HUES6 (cell line): ENCODE measurements at regions not wholly inside any gene's neighbourhood (a gene's known extent, or its start where the extent isn't known, plus 50 kb on each side); places are given as distances from the start of the nearest gene placed in this dataset.

Experiments
- H3K27ac ChIP-seq: 2 replicates; pipeline ENCODE4 v1.7.0; 2013; ENCODE audit warnings: low read depth, mild to moderate bottlenecking, low read length, inconsistent platforms
- H3K27me3 ChIP-seq: 2 replicates; pipeline ENCODE4 v1.6.1; 2013; ENCODE audit warnings: low read length; ENCODE audit not compliant: control insufficient read depth, insufficient read depth
- H3K36me3 ChIP-seq: 2 replicates; pipeline ENCODE4 v1.6.1; 2013; ENCODE audit warnings: low read length; ENCODE audit not compliant: control insufficient read depth, insufficient read depth
- H3K4me1 ChIP-seq: 2 replicates; pipeline ENCODE4 v1.6.1; 2013; ENCODE audit warnings: low read length; ENCODE audit not compliant: control insufficient read depth, insufficient read depth
- H3K4me3 ChIP-seq: 2 replicates; pipeline ENCODE4 v1.5.1; 2013; ENCODE audit warnings: low read depth, low read length
- H3K9ac ChIP-seq: one replicate; pipeline ENCODE4 v1.6.1; 2013; ENCODE audit warnings: mild to moderate bottlenecking, low read length
- H3K9me3 ChIP-seq: 2 replicates; pipeline ENCODE4 v1.6.1; 2013; ENCODE audit warnings: low read depth, low read length; ENCODE audit not compliant: control insufficient read depth, insufficient read depth

DNA sequence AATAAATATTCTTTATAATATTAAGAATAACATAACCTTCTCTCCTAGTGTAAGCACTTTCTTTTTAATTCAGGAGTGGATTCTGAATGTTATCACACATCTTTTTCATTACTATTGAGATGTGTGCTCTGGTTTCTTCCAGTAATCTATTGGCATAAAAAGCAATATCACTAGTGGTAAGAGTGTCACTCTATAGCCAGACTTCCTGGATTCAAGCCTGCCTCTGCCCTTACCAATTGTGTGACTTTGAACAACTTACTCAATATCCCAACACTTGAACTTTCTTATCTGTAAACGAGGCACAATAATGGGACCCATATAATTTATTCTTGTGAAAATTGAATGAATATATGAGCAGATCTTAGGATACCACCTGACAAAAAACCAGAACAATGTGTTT is 71.0 kb downstream of the SEM1 start:
- Histone ChIP-seq H3K36me3 (no peaks in the 10 kb centered on the region), H3K4me1 (no peaks in the 10 kb centered on the region), H3K9ac (no peak overlapping the region), H3K27me3 (no peaks in the 10 kb centered on the region), H3K4me3 (no peak overlapping the region), H3K27ac (no peak overlapping the region), H3K9me3 (no peaks in the 10 kb centered on the region)

DNA sequence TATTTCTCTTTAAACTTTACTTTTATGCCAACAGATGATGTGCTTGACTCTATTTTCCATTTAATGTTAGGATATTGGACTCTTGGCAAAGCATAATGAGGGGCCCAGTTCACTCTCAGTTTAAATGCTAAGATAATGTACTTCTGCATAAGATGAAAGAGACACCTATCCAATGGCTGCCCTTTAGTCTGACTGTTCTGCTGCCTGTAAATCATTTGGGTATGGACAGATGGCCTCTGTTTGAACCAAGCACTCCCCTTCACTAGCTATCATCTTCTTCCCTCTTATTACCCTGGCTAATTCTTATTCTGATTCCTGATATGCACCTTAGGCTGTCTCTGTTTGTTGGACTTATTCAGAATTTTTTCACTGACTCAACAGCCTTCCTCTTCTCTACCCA is 72.1 kb downstream of the SEM1 start:
- Histone ChIP-seq H3K9ac (no peak overlapping the region), H3K4me1 (no peaks in the 10 kb centered on the region), H3K36me3 (no peaks in the 10 kb centered on the region), H3K9me3 (no peaks in the 10 kb centered on the region), H3K27ac (no peak overlapping the region), H3K27me3 (no peaks in the 10 kb centered on the region), H3K4me3 (no peak overlapping the region)

DNA sequence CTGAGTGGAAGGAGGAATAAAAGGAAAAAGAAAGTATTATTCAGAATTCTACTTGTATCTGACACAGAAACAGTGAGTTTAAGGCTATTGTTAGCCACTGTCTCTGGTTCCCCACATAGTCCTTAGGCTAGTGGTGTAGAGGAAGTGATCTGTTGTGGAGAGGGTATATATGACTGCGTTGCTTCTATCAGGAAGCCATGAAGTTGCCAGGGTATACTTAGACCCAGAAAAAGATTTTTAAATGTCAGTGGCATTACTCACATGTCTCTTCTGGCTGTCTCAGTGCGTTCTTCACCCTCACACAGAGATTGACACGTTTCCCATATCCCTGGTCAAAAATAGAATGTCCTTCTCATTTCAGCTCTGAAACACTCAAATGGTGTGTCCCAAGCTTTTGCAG is 72.7 kb downstream of the SEM1 start:
- Histone ChIP-seq H3K9me3 (no peaks in the 10 kb centered on the region), H3K4me1 (no peaks in the 10 kb centered on the region), H3K9ac (no peak overlapping the region), H3K4me3 (no peak overlapping the region), H3K27ac (no peak overlapping the region), H3K36me3 (no peaks in the 10 kb centered on the region), H3K27me3 (no peaks in the 10 kb centered on the region)

DNA sequence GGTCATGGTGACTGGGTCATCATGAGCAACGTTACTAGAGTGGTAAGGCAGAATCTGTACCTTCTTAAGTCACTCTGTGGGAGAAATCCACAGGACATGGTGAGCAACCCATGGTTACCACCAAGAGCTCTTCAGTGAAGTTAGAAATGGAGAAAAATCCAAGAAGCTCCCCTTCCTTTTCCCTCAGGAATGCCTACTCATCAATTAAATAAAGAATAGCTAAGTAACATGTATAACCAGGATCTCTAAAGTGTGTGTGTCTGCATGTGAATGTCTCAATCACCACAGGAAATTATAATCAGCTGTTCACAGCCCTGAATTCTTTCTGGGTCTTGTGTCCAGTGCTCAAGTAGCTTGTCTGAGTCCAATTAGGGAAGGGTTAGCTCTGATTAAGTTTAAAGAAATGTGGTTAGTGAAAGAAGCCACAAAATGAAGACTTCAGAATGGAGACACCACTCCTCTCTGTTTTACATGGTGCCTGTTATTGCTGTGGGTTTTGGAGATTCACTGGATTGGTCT is 73.2 kb downstream of the SEM1 start:
- no peaks in the 10 kb centered on the region for H3K27me3 ChIP-seq
- no peaks in the 10 kb centered on the region for H3K9me3 ChIP-seq
- no peak overlapping the region for H3K9ac ChIP-seq
- no peaks in the 10 kb centered on the region for H3K4me1 ChIP-seq
- no peak overlapping the region for H3K27ac ChIP-seq
- H3K4me3 ChIP-seq, result no peak overlapping the region
- no peaks in the 10 kb centered on the region for H3K36me3 ChIP-seq

DNA sequence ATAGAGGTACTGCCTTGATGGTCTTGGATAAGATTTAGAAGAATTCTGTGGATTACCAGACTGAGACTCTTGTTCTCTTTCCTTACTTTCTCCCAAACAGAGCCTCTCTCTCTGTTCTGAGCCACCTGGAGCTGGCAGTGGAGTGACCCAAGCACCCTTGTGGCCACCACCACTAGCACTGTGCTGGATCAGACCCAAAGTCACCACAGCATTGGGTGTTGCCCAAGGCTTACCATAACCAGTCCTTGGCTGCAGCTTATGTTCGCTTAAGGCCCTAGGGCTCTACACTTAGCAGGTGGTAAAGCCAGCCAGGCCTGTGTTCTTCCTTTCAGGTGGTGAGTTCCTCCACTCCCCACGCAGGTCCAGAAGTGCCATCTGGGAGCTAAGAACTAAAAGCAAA is 79.8 kb downstream of the SEM1 start:
- H3K9me3 ChIP-seq, result no peaks in the 10 kb centered on the region
- no peak overlapping the region for H3K27ac ChIP-seq
- no peaks in the 10 kb centered on the region for H3K27me3 ChIP-seq
- no peak overlapping the region for H3K9ac ChIP-seq
- no peaks in the 10 kb centered on the region for H3K36me3 ChIP-seq
- no peaks in the 10 kb centered on the region for H3K4me1 ChIP-seq
- H3K4me3 ChIP-seq, result no peak overlapping the region

DNA sequence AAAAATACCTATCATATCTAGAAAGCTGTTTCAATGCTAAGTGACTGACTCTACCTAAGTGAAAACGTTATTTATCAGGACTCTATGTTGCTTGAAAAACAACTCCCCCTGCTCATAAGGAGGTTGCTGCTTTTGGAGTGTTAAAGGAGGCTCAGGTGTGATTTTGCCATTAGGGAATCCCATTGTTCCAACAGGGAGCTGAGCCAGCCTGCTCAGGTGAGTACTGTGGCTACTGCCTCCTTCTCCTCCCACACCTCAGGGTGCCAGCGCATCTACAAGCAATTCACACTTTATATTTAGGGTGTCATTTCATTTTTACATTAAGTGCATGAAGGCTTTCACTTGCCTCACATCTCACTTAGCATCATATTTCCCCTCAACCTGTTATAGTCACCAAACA is 84.7 kb downstream of the SEM1 start:
- Histone ChIP-seq H3K9me3 (no peaks in the 10 kb centered on the region), H3K27ac (no peak overlapping the region), H3K4me1 (no peaks in the 10 kb centered on the region), H3K9ac (no peak overlapping the region), H3K27me3 (no peaks in the 10 kb centered on the region), H3K4me3 (no peak overlapping the region), H3K36me3 (no peaks in the 10 kb centered on the region)

DNA sequence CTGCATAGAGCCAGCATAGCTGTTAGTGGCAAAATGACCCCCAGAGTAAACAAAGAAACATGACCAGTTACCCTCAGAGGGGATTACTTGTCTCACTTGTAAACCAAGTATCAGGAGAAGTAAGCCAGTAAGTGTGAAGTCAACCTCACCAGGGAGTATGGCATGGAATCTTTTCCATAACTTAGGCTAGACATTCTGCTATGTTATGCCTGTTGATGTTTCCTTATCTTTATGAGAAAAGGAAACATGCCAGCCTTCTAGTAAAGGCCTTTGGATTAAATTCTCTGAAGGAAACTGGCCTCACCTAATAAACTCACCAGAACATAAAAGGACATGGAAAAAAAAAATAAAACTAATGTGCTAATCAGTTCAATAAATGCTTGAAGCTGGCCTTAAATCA is 87.7 kb downstream of the SEM1 start:
- H3K9ac ChIP-seq, result no peak overlapping the region
- H3K36me3 ChIP-seq, result no peaks in the 10 kb centered on the region
- no peaks in the 10 kb centered on the region for H3K9me3 ChIP-seq
- no peaks in the 10 kb centered on the region for H3K27me3 ChIP-seq
- H3K4me3 ChIP-seq, result no peak overlapping the region
- no peak overlapping the region for H3K27ac ChIP-seq
- no peaks in the 10 kb centered on the region for H3K4me1 ChIP-seq

DNA sequence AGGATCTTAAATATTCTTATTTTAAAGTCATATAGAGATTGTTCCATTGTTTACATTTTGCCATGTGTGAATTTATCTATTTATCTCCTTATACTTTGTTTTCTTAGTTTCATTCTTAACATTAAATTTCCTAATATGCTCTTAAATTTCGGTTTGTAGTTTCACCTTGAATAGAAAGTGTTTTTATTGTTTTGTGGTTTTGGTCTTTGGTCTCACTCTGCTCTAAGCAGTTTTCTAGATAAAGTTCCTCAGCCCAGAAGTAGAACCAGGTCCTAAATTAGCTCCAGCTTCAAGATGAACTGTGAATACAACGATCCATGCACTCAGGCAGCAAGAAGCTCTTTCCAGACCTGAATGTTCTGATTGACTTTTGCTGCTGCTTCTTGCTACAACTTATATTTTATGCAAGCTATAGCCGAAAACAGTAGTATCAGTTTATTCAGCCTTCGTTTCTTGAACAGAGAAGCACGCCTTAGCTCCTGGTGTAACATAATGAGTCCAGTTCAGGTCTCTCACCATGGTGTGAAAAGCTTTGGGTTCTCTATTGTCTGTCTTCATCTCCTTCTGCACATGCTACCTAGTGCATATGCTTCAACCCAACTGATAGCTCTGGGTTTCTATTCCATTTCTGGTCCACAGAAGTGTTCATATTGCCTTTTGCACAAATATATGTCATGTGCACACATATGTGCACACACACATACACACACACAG is 95.3 kb downstream of the SEM1 start:
- H3K27ac ChIP-seq, result no peak overlapping the region
- no peak overlapping the region for H3K9ac ChIP-seq
- H3K4me3 ChIP-seq, result no peak overlapping the region
- no peaks in the 10 kb centered on the region for H3K36me3 ChIP-seq
- no peaks in the 10 kb centered on the region for H3K4me1 ChIP-seq
- no peaks in the 10 kb centered on the region for H3K27me3 ChIP-seq
- no peaks in the 10 kb centered on the region for H3K9me3 ChIP-seq

DNA sequence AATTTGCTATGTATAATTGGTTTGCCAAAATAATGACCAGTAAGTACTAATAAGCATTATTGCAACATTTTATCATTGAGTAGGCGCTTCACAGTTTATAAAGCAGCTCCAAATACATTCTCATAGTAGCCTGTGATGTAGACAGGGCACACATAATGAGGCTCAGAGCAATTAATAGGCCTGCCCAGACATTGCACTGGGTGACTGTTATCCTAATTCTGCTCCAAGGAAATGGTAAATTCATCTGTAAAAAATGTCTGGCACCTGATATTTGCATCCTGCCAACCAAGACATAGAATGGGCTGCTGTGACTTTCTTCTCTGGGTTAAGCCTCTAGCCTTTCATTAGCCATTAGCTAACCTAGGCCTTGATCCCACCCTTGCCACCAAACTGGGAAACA is 97.6 kb downstream of the SEM1 start:
- Histone ChIP-seq H3K4me3 (no peak overlapping the region), H3K27me3 (no peaks in the 10 kb centered on the region), H3K9ac (no peak overlapping the region), H3K4me1 (no peaks in the 10 kb centered on the region), H3K9me3 (no peaks in the 10 kb centered on the region), H3K36me3 (no peaks in the 10 kb centered on the region), H3K27ac (no peak overlapping the region)

DNA sequence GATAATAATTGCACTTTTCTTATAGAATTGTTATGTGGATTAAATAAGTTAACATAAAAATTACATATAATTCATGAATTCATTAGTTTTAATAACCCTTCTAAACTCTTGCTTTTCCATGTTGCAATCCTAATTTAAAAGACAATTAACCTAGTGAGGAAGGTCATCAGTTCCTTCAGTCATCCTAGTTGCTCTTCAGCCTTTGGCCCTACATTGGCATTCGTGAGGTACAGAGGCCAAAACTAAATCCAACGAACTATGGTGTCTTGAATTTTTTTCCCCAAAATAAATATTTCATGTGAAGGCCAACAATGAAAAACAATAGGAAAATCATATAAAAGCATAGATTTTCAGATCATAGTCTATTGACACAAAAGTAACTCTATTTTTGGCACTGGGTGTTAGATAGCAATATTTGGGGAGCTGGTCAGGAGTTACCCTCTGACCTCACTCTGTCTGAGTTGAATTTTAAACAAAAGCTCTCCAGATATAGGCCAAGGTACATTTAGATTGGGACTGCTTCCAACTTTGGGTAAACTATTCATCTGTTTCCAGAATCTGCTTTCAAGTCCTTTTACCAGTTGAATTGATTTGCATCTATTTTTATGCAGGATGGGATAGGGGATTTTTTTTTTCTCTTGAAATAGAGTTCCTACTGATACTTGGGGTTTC is 104.5 kb downstream of the SEM1 start:
- H3K9ac ChIP-seq, result no peak overlapping the region
- H3K4me1 ChIP-seq, result no peaks in the 10 kb centered on the region
- no peak overlapping the region for H3K4me3 ChIP-seq
- no peak overlapping the region for H3K27ac ChIP-seq
- no peaks in the 10 kb centered on the region for H3K9me3 ChIP-seq
- H3K27me3 ChIP-seq, result no peaks in the 10 kb centered on the region
- no peaks in the 10 kb centered on the region for H3K36me3 ChIP-seq

DNA sequence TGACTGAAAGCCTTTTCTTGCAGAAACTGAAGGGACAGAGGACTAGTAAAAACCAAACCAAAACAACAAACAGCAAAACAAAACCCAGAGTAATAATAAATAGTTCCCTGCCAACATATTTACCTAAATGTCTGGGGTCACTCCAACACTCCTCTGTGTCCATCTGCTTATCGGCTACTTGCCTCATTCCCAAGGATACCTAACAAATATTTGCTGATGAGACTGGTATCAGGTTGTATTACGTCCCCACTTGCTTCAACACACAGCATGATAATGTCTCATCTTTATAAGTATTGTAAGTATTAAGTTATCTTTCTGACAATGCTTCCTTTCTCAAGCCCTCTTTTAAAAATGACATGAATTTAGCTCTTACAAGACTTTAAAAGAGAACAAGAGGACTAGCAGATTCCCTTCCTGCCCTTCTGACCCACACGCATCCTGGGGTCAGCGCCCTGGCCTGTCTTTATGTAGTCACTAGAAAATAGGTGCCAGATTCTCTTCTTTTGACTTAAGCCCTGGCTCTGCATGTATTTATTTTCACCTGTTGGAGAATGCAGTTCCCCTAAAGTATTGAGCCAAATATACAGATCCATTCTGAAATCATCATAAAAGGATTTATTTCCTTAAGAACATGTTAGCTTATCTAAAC is 110.2 kb downstream of the SEM1 start:
- H3K36me3 ChIP-seq, result no peaks in the 10 kb centered on the region
- no peaks in the 10 kb centered on the region for H3K27me3 ChIP-seq
- H3K27ac ChIP-seq, result no peak overlapping the region
- H3K9ac ChIP-seq, result no peak overlapping the region
- H3K9me3 ChIP-seq, result no peaks in the 10 kb centered on the region
- H3K4me3 ChIP-seq, result no peak overlapping the region
- peaks cover 15% of the 10 kb centered on the region for H3K4me1 ChIP-seq
